Fibroblast of pulmonary artery (primary cell): ENCODE measurements at regions not wholly inside any gene's neighbourhood (a gene's known extent, or its start where the extent isn't known, plus 50 kb on each side); places are given as distances from the start of the nearest gene placed in this dataset.
A peak's percentile ranks its signal among the peaks of the same experiment; 100 is the strongest.

Source experiments
- DNase-seq: peaks from one replicate; pipeline ENCODE4 v3.0.0-alpha.2; 2010; ENCODE audit warnings: low read depth
- H3K4me3 ChIP-seq: replicated peaks from 2 replicates; pipeline ENCODE4 v1.5.1; 2011; ENCODE audit warnings: low read depth, mild to moderate bottlenecking, control low read depth, low read length, moderate library complexity
- CTCF ChIP-seq: IDR thresholded peaks from 2 replicates; pipeline ENCODE4 v1.5.1; 2011; ENCODE audit warnings: mild to moderate bottlenecking, control low read depth, low read length, inconsistent platforms; ENCODE audit errors: missing control alignments

- H3K4me3 ChIP-seq, result no peak overlapping the region
- TF ChIP-seq CTCF, result no peak
- DNase-seq, result peak; percentile 92
Observed at GRCh38 chr12:94805749-94806529, 155.6 kb upstream of the TMCC3 start.

GRCh38 chr12:94803939-94804338 lies 153.6 kb upstream of the TMCC3 start:
- no peak for DNase-seq
- H3K4me3 ChIP-seq, result no peak overlapping the region
- TF ChIP-seq CTCF, result no peak

GRCh38 chr12:94802796-94803195 lies 152.4 kb upstream of the TMCC3 start:
- no peak for TF ChIP-seq CTCF
- DNase-seq, result no peak

GRCh38 chr12:94801745-94802144 lies 151.4 kb upstream of the TMCC3 start:
- no peak for DNase-seq
- TF ChIP-seq CTCF, result no peak
- H3K4me3 ChIP-seq, result no peak overlapping the region

More at GRCh38 chr12:94802796-94803195, 152.4 kb upstream of the TMCC3 start:
- no peak overlapping the region for H3K4me3 ChIP-seq

- no peak overlapping the region for H3K4me3 ChIP-seq
- TF ChIP-seq CTCF, result no peak
- no peak for DNase-seq
Observed at GRCh38 chr12:94799136-94799535, 148.8 kb upstream of the TMCC3 start.

- no peak for DNase-seq
- no peak overlapping the region for H3K4me3 ChIP-seq
- TF ChIP-seq CTCF, result no peak
Observed at GRCh38 chr12:94798113-94798512, 147.8 kb upstream of the TMCC3 start.

GRCh38 chr12:94795520-94795919 lies 145.2 kb upstream of the TMCC3 start:
- peak; percentile 9 for TF ChIP-seq CTCF
- DNase-seq, result peak; percentile 49
- no peak overlapping the region for H3K4me3 ChIP-seq
